CD4-positive, CD25-positive, alpha-beta regulatory T cell (primary cell): ENCODE measurements at regions not wholly inside any gene's neighbourhood (a gene's known extent, or its start where the extent isn't known, plus 50 kb on each side); places are given as distances from the start of the nearest gene placed in this dataset.
A peak's percentile ranks its signal among the peaks of the same experiment; 100 is the strongest.

Source experiments
- ATAC-seq, 2 donors: fragments of 150-1000 bp; cut with Tn5 transposase; one replicate each; pipeline ENCODE4 v1.10.0; 2021; ENCODE audit warnings: low read depth in 2 of 2, moderate number of reproducible peaks in 2 of 2, moderate library complexity in 1 of 2
- DNase-seq, 3 donors: peaks; one replicate each; pipeline versions ENCODE4 v3.0.0 to v3.0.0-alpha.2; 2012 to 2022; ENCODE audit warnings: mixed read lengths in 1 of 3
- H3K27ac ChIP-seq: one replicate; pipeline ENCODE4 v1.7.0; 2013; ENCODE audit warnings: mild to moderate bottlenecking, low read length; ENCODE audit not compliant: insufficient read depth, poor library complexity, severe bottlenecking
- H3K27me3 ChIP-seq: one replicate; pipeline ENCODE4 v1.7.0; 2013; ENCODE audit warnings: low read length; ENCODE audit not compliant: control insufficient read depth, insufficient read depth
- H3K36me3 ChIP-seq: one replicate; pipeline ENCODE4 v1.7.0; 2013; ENCODE audit warnings: mild to moderate bottlenecking, low read length, moderate library complexity; ENCODE audit not compliant: control insufficient read depth, insufficient read depth
- H3K4me1 ChIP-seq: 2 replicates; pipeline ENCODE4 v1.7.0; 2013; ENCODE audit warnings: mild to moderate bottlenecking, low read length; ENCODE audit not compliant: insufficient read depth, control insufficient read depth, poor library complexity, severe bottlenecking
- H3K4me3 ChIP-seq: one replicate; pipeline ENCODE4 v1.7.0; 2013; ENCODE audit warnings: low read depth, mild to moderate bottlenecking, low read length, moderate library complexity
- H3K9me3 ChIP-seq, 2 experiments: 1 replicate in 1 of 2; 2 replicates in 1 of 2; pipeline ENCODE4 v1.7.0; 2013; ENCODE audit warnings: low read length in 2 of 2, mild to moderate bottlenecking in 1 of 2, moderate library complexity in 1 of 2; ENCODE audit not compliant: control insufficient read depth in 2 of 2
- H3K27ac Mint-ChIP-seq, 3 donors: one replicate each; pipeline ENCODE4 v1.8.0; 2020 to 2022; ENCODE audit warnings: mild to moderate bottlenecking in 3 of 3, mixed read lengths in 3 of 3, moderate library complexity in 2 of 3
- H3K27me3 Mint-ChIP-seq: one replicate; pipeline ENCODE4 v1.8.0; 2022; ENCODE audit warnings: mild to moderate bottlenecking, mixed read lengths
- H3K36me3 Mint-ChIP-seq: one replicate; pipeline ENCODE4 v1.8.0; 2020; ENCODE audit warnings: mixed read lengths
- H3K4me1 Mint-ChIP-seq, 4 donors: one replicate each; pipeline ENCODE4 v1.8.0; 2020 to 2022; ENCODE audit warnings: mixed read lengths in 4 of 4, mild to moderate bottlenecking in 1 of 4
- H3K4me3 Mint-ChIP-seq, 4 donors: one replicate each; pipeline ENCODE4 v1.8.0; 2020 to 2022; ENCODE audit warnings: mild to moderate bottlenecking in 4 of 4, mixed read lengths in 4 of 4, moderate library complexity in 3 of 4
- H3K9me3 Mint-ChIP-seq, 7 donors: one replicate each; pipeline ENCODE4 v1.8.0; 2020 to 2022; ENCODE audit warnings: mixed read lengths in 7 of 7, mild to moderate bottlenecking in 3 of 7, moderate library complexity in 2 of 7

- Mint-ChIP-seq H3K36me3 (no peaks in the 10 kb centered on the region), H3K27ac (no peak overlapping the region), H3K9me3 (no peaks in the 10 kb centered on the region), H3K4me1 (peaks cover 0 to 8% (median 2%) of the 10 kb centered on the region in 4 donors), H3K27me3 (peaks cover 13% of the 10 kb centered on the region), H3K4me3 (no peak overlapping the region)
- Histone ChIP-seq H3K4me3 (no peak overlapping the region), H3K36me3 (no peaks in the 10 kb centered on the region), H3K4me1 (no peaks in the 10 kb centered on the region), H3K27me3 (no peaks in the 10 kb centered on the region), H3K27ac (no peak overlapping the region), H3K9me3 (no peaks in the 10 kb centered on the region)
- DNase-seq (no peak), ATAC-seq (no peak)
Observed at GRCh38 chr4:149980121-149980682, 98.0 kb upstream of the DCLK2 start.

DNA sequence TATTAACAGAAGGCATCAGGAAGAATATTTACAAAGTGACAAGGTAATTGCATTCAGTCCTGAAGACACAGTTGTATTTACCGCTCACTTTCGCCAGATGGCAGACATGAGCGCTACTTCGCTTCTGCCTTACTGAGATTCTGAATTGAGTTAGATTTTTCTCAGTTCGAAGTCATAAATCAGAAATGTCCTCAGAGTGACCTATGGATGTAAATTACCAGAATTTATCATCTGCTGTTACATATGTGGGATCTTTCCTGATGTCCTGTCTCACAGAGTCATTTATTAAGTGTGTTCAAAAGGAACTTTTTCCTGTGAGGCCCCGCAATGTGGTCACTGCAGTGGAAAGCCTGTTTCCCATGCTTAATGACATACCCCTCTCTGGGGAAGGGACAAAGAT, 97.3 kb upstream of the DCLK2 start:
- no peaks in the 10 kb centered on the region for H3K27me3 ChIP-seq
- ATAC-seq: peak in 1 of 2 donors; percentile 63
- Mint-ChIP-seq H3K9me3 (no peaks in the 10 kb centered on the region), H3K27me3 (peaks cover 6% of the 10 kb centered on the region), H3K4me1 (peaks cover 2 to 16% (median 6%) of the 10 kb centered on the region in 4 donors), H3K27ac (no peak overlapping the region), H3K36me3 (no peaks in the 10 kb centered on the region), H3K4me3 (no peak overlapping the region)
- no peak overlapping the region for H3K27ac ChIP-seq
- H3K4me3 ChIP-seq: no peak overlapping the region
- H3K36me3 ChIP-seq: no peaks in the 10 kb centered on the region
- no peaks in the 10 kb centered on the region for H3K9me3 ChIP-seq
- H3K4me1 ChIP-seq: peaks cover 5% of the 10 kb centered on the region
- DNase-seq: peak; percentile 16 to 64 (median 33)

GRCh38 chr4:149983401-149983800, 94.8 kb upstream of the DCLK2 start:
- Mint-ChIP-seq H3K4me3 (no peak overlapping the region), H3K4me1 (peaks cover 2 to 33% (median 20%) of the 10 kb centered on the region in 4 donors), H3K9me3 (no peaks in the 10 kb centered on the region), H3K27ac (no peak overlapping the region), H3K36me3 (no peaks in the 10 kb centered on the region), H3K27me3 (no peaks in the 10 kb centered on the region)
- Histone ChIP-seq H3K4me1 (peaks cover 6% of the 10 kb centered on the region), H3K9me3 (no peaks in the 10 kb centered on the region), H3K27ac (no peak overlapping the region), H3K4me3 (no peak overlapping the region), H3K36me3 (no peaks in the 10 kb centered on the region), H3K27me3 (no peaks in the 10 kb centered on the region)
- no peak for ATAC-seq
- DNase-seq: no peak

DNA sequence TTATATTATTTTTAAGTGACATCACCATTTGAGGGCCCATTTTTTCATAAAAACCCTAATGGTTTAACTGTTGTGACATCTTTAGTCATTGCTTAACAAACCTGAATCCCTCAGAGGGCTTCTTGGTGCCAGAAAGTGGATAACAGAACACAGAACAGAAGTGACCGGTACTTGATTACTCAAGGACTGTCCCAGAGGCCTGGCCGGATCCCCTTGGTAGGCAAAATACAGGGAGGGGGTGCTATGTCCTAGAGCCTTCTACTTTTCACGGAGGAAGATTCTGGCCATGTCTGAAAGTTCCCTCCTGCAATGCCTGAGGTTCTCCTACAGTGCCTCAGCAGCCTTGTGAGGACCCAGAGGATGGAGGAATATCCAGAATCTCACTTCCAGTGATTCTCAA, 94.3 kb upstream of the DCLK2 start:
- no peaks in the 10 kb centered on the region for H3K36me3 Mint-ChIP-seq
- H3K27ac Mint-ChIP-seq: no peak overlapping the region
- peaks cover 2 to 33% (median 20%) of the 10 kb centered on the region in 4 donors for H3K4me1 Mint-ChIP-seq
- no peak overlapping the region for H3K4me3 Mint-ChIP-seq
- Histone ChIP-seq H3K9me3 (no peaks in the 10 kb centered on the region), H3K27me3 (no peaks in the 10 kb centered on the region), H3K4me1 (peaks cover 6% of the 10 kb centered on the region), H3K4me3 (no peak overlapping the region), H3K27ac (no peak overlapping the region), H3K36me3 (no peaks in the 10 kb centered on the region)
- DNase-seq: no peak
- H3K9me3 Mint-ChIP-seq: no peaks in the 10 kb centered on the region
- no peaks in the 10 kb centered on the region for H3K27me3 Mint-ChIP-seq
- ATAC-seq: no peak

DNA sequence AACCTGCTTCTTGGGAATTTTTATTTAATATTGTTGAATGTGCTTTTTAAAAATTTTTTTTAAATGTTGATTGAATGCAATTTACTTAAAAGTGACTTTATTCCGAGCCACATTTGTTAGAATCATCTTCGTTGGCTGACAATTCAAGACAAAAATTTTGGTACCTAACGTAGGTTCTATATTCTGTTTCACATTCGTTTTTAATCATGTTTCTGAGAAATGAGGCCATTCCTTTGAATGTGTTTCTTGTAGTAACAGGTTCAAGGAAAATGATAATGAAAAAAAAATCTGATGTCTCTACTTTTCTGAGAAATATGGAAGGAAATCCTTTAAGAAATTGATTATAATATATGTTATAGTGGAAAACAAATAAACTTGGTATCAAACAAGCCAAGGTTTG, 92.3 kb upstream of the DCLK2 start:
- H3K4me1 ChIP-seq: peaks cover 6% of the 10 kb centered on the region
- no peak overlapping the region for H3K27ac ChIP-seq
- Mint-ChIP-seq H3K36me3 (no peaks in the 10 kb centered on the region), H3K4me1 (peaks cover 2 to 33% (median 20%) of the 10 kb centered on the region in 4 donors), H3K4me3 (peak overlapping the region in 1 of 4 donors; percentile 0), H3K27me3 (no peaks in the 10 kb centered on the region), H3K27ac (peak overlapping the region; percentile 37 to 86 (median 70)), H3K9me3 (no peaks in the 10 kb centered on the region)
- no peaks in the 10 kb centered on the region for H3K36me3 ChIP-seq
- DNase-seq (peak in 1 of 3 donors; percentile 71), ATAC-seq (no peak)
- H3K9me3 ChIP-seq: no peaks in the 10 kb centered on the region
- H3K27me3 ChIP-seq: no peaks in the 10 kb centered on the region
- peak overlapping the region; percentile 42 for H3K4me3 ChIP-seq

DNA sequence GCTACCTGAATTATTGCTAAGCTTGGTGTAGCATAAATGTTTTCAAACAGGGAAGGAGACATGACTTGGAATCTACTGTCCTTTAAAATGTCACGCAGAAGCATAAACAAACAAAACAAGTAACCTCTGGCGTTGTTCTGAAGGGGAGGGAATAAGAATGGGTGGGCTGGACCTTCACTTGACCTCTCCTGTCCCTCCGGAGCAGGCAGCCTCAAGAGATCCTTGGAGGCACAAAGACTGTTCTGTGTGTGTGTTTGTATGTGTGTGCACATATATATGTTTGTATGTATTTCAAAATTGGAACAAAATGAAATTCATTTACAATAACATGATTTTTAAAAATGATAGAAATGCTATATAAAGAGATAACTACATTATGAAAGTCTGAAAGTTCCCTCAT, 91.3 kb upstream of the DCLK2 start:
- peaks cover 2 to 33% (median 20%) of the 10 kb centered on the region in 4 donors for H3K4me1 Mint-ChIP-seq
- ATAC-seq: no peak
- H3K9me3 Mint-ChIP-seq: no peaks in the 10 kb centered on the region
- no peak overlapping the region for H3K4me3 ChIP-seq
- no peaks in the 10 kb centered on the region for H3K27me3 Mint-ChIP-seq
- no peak for DNase-seq
- H3K27me3 ChIP-seq: no peaks in the 10 kb centered on the region
- peaks cover 6% of the 10 kb centered on the region for H3K4me1 ChIP-seq
- H3K36me3 ChIP-seq: no peaks in the 10 kb centered on the region
- peak overlapping the region in 2 of 3 donors; percentile 12 to 23 for H3K27ac Mint-ChIP-seq
- H3K36me3 Mint-ChIP-seq: no peaks in the 10 kb centered on the region
- H3K27ac ChIP-seq: no peak overlapping the region
- H3K9me3 ChIP-seq: no peaks in the 10 kb centered on the region
- no peak overlapping the region for H3K4me3 Mint-ChIP-seq

DNA sequence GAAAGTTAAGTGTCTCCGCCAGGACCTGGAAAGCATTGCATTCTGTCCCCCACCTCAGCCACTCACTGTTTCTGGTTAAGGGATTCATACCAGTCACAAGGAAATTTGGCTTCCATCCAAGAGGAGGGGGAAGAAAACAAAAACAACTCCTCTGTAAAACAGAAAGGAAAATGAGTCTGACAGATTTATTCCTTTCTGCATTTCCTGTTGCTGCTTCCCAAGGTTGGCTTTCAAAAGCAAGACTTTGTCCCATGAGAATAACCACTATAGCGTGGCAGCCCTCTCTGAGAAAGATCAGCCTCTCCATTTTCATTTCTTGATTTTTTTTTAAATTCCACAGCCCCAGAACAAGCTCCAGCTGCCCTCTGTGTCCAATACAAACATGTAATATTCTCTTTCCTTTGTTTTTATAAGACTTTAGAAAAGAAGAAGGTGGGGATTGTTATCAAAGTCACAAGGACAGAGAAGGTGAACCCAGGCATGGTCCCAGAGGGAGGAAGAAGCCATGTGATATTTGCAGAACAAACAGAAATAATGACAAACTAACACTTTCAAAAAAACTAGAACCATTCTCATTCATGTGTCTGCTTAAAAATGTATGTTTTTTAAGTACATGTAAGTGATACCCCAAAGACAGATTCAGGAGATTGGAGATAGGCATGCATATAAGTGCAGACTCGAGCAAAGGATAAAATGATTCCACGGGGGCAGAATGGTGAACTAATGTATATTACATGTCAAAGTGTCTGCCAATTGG, 90.7 kb upstream of the DCLK2 start:
- Histone ChIP-seq H3K27me3 (no peaks in the 10 kb centered on the region), H3K36me3 (no peaks in the 10 kb centered on the region), H3K9me3 (no peaks in the 10 kb centered on the region), H3K27ac (no peak overlapping the region), H3K4me3 (no peak overlapping the region), H3K4me1 (peaks cover 6% of the 10 kb centered on the region)
- H3K4me3 Mint-ChIP-seq: no peak overlapping the region
- H3K9me3 Mint-ChIP-seq: no peaks in the 10 kb centered on the region
- H3K4me1 Mint-ChIP-seq: peaks cover 2 to 30% (median 20%) of the 10 kb centered on the region in 4 donors
- no peaks in the 10 kb centered on the region for H3K36me3 Mint-ChIP-seq
- DNase-seq (no peak), ATAC-seq (no peak)
- H3K27ac Mint-ChIP-seq: no peak overlapping the region
- H3K27me3 Mint-ChIP-seq: no peaks in the 10 kb centered on the region

GRCh38 chr4:149988087-149988410, 90.2 kb upstream of the DCLK2 start:
- no peak overlapping the region for H3K4me3 ChIP-seq
- Mint-ChIP-seq H3K4me1 (peaks cover 2 to 28% (median 20%) of the 10 kb centered on the region in 4 donors), H3K36me3 (no peaks in the 10 kb centered on the region), H3K27ac (no peak overlapping the region), H3K4me3 (no peak overlapping the region), H3K27me3 (peaks cover 2% of the 10 kb centered on the region), H3K9me3 (no peaks in the 10 kb centered on the region)
- no peak for ATAC-seq
- H3K27me3 ChIP-seq: no peaks in the 10 kb centered on the region
- no peaks in the 10 kb centered on the region for H3K36me3 ChIP-seq
- peaks cover 6% of the 10 kb centered on the region for H3K4me1 ChIP-seq
- no peak overlapping the region for H3K27ac ChIP-seq
- no peak for DNase-seq
- no peaks in the 10 kb centered on the region for H3K9me3 ChIP-seq
